T-helper 22 cell (primary cell): ENCODE measurements at regions not wholly inside any gene's neighbourhood (a gene's known extent, or its start where the extent isn't known, plus 50 kb on each side); places are given as distances from the start of the nearest gene placed in this dataset.
A peak's percentile ranks its signal among the peaks of the same experiment; 100 is the strongest.
"Not testable (repeated sequence)": the region's sequence is repeated elsewhere in the genome, so short reads cannot be mapped to it uniquely, and the experiment has no call there.

Experiments
- DNase-seq: peaks from one replicate; pipeline ENCODE4 v3.0.0-alpha.2; 2020; ENCODE audit warnings: low read depth

GRCh38 chr4:9702696-9703095 lies 78.7 kb upstream of the DRD5 start:
- DNase-seq = not testable (repeated sequence)

GRCh38 chr4:9703391-9703790 lies 78.0 kb upstream of the DRD5 start:
- peak; percentile 8 for DNase-seq

GRCh38 chr4:9704126-9704525 lies 77.3 kb upstream of the DRD5 start:
- not testable (repeated sequence) for DNase-seq

GRCh38 chr4:9704551-9705332 lies 76.7 kb upstream of the DRD5 start:
- DNase-seq = no peak

- DNase-seq = not testable (repeated sequence)
Measured at GRCh38 chr4:9707281-9707680, 74.2 kb upstream of the DRD5 start.

- not testable (repeated sequence) for DNase-seq
Measured at GRCh38 chr4:9707936-9708335, 73.5 kb upstream of the DRD5 start.

GRCh38 chr4:9709724-9710123 lies 71.7 kb upstream of the DRD5 start:
- DNase-seq = no peak

GRCh38 chr4:9715271-9715670 lies 66.2 kb upstream of the DRD5 start:
- not testable (repeated sequence) for DNase-seq

- no peak for DNase-seq
Measured at GRCh38 chr4:9716093-9716492, 65.3 kb upstream of the DRD5 start.

GRCh38 chr4:9718246-9718939 lies 63.0 kb upstream of the DRD5 start:
- not testable (repeated sequence) for DNase-seq

GRCh38 chr4:9722131-9722530 lies 59.3 kb upstream of the DRD5 start:
- DNase-seq = not testable (repeated sequence)
